ENCODE measurements at regions not wholly inside any gene's neighbourhood (a gene's known extent, or its start where the extent isn't known, plus 50 kb on each side); places are given as distances from the start of the nearest gene placed in this dataset.

DNA sequence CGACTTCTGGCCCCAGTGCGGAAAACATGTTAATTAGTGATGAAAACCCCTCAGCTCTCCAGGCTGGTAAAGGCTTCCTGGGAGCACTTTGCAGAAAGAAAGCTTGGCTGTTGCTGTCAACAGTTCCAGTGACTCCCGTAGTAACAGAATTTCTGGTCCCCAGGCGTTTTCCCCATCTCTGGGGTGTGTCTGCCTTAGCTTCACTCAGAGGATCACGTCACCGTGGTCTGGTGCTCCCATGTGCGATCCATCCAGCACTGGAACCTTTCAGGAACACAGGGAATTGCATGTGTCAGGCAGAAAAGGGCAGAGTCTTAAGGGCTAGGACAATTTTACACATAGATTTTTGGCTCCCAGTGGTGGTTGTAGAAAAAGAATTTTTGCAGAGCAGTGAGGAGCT lies 470.4 kb upstream of the USP24 start:
- Histone ChIP-seq H3K36me3 (no peaks in the 10 kb centered on the region), H3K9me3 (no peaks in the 10 kb centered on the region), H3K4me1 (no peaks in the 10 kb centered on the region), H3K4me3 (ENCODE audit: low read depth, low read length) (no peak overlapping the region), H3K27me3 (no peaks in the 10 kb centered on the region)
- DNase-seq: peak; percentile 31
- TF ChIP-seq, protein P1, sequence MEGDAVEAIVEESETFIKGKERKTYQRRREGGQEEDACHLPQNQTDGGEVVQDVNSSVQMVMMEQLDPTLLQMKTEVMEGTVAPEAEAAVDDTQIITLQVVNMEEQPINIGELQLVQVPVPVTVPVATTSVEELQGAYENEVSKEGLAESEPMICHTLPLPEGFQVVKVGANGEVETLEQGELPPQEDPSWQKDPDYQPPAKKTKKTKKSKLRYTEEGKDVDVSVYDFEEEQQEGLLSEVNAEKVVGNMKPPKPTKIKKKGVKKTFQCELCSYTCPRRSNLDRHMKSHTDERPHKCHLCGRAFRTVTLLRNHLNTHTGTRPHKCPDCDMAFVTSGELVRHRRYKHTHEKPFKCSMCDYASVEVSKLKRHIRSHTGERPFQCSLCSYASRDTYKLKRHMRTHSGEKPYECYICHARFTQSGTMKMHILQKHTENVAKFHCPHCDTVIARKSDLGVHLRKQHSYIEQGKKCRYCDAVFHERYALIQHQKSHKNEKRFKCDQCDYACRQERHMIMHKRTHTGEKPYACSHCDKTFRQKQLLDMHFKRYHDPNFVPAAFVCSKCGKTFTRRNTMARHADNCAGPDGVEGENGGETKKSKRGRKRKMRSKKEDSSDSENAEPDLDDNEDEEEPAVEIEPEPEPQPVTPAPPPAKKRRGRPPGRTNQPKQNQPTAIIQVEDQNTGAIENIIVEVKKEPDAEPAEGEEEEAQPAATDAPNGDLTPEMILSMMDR (IDR thresholded peaks at IDR 0.05; ENCODE audit: low read depth, low read length): no peak

DNA sequence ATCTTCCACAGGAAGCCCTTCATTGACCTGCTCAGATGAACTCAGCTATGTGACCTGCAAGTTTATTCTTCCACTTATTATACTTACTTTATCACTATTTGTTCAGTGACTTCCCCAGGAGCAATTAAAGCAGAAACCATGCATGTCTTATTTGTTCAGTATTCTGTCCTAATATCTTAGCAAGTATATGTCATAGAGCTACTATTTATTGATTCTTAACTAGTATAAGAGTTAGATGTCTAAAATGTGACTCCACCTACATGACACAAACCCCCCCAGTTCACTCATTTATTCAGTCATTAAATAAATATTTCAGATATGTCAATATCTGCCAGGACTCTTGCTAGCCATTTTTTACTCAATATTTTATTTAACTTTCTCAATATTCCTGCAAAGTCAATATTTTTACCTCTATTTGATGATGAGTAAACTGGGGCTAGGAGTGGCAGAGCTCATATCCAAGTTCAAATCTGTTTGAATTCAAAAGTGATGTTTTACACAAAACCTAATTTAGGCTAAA lies 469.0 kb upstream of the USP24 start:
- Histone ChIP-seq H3K4me3 (ENCODE audit: low read depth, low read length) (no peak overlapping the region), H3K9me3 (no peaks in the 10 kb centered on the region), H3K4me1 (no peaks in the 10 kb centered on the region), H3K27me3 (no peaks in the 10 kb centered on the region), H3K36me3 (no peaks in the 10 kb centered on the region)
- no peak for DNase-seq
- TF ChIP-seq, protein P1 (IDR thresholded peaks at IDR 0.05; ENCODE audit: low read depth, low read length): no peak

DNA sequence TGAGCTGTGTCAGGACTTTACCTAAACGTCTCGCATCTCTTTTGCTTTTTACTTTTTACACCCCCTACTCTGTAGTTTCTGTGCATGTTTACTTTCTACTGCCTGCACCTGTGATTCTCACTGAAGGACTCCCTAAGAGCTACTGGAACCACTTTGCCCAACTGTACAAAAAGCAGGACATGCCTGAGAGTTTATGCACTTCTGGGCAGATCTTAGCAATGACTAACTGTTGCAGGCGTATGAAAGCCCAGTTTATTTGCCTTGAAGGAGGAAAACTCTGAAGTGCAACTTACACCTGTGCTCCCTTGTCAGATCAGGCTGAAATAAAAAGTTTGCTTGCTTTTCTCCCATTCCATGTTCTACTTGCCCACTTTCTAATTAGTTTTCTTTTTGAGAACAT lies 467.0 kb upstream of the USP24 start:
- TF ChIP-seq, protein P1 (IDR thresholded peaks at IDR 0.05; ENCODE audit: low read depth, low read length): no peak
- Histone ChIP-seq H3K36me3 (no peaks in the 10 kb centered on the region), H3K27me3 (no peaks in the 10 kb centered on the region), H3K9me3 (no peaks in the 10 kb centered on the region), H3K4me3 (ENCODE audit: low read depth, low read length) (no peak overlapping the region), H3K4me1 (no peaks in the 10 kb centered on the region)
- DNase-seq: no peak

DNA sequence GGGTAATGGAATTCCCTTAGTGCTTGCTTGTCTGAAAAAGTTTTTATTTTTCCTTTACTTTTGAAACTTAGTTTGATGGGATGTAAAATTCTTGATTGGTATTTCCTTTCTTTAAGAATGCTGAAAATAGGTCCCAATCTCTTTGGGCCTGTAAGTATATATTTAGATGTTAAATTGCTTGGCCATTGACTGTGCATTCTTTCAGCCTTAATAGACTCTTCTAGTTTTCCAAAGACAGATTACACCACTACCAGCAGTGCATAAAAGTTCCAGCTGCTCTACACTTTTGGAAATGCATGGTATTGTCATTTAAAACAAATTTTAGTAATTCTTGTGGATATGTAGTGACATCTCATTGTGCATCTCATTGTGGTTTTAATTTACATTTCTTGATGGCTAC lies 464.8 kb upstream of the USP24 start:
- no peaks in the 10 kb centered on the region for H3K27me3 ChIP-seq
- no peak overlapping the region for H3K4me3 ChIP-seq (ENCODE audit: low read depth, low read length)
- TF ChIP-seq, protein P1 (IDR thresholded peaks at IDR 0.05; ENCODE audit: low read depth, low read length): no peak

DNA sequence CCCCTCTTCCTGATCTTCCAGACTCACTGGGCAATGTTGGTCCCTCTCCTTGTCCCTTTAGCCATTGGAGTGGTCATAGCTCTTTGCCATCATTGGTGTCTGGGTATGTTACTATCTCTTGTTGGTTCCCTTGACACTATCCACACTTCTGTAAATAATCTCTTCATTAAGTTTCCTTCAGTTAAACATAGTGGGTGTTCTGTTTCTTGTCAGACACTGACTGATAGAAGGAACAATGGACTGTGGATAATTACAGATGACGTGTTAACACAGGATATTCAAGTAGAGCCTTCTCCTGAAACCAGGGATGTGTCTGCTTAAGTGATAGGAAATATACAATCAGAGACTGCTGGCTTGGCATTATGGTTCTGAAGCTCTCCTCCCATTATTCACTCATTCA lies 458.3 kb upstream of the USP24 start:
- no peak for DNase-seq

More for the DNA sequence above, 464.8 kb upstream of the USP24 start:
- H3K36me3 ChIP-seq: no peaks in the 10 kb centered on the region
- DNase-seq: no peak
- no peaks in the 10 kb centered on the region for H3K9me3 ChIP-seq
- no peaks in the 10 kb centered on the region for H3K4me1 ChIP-seq

DNA sequence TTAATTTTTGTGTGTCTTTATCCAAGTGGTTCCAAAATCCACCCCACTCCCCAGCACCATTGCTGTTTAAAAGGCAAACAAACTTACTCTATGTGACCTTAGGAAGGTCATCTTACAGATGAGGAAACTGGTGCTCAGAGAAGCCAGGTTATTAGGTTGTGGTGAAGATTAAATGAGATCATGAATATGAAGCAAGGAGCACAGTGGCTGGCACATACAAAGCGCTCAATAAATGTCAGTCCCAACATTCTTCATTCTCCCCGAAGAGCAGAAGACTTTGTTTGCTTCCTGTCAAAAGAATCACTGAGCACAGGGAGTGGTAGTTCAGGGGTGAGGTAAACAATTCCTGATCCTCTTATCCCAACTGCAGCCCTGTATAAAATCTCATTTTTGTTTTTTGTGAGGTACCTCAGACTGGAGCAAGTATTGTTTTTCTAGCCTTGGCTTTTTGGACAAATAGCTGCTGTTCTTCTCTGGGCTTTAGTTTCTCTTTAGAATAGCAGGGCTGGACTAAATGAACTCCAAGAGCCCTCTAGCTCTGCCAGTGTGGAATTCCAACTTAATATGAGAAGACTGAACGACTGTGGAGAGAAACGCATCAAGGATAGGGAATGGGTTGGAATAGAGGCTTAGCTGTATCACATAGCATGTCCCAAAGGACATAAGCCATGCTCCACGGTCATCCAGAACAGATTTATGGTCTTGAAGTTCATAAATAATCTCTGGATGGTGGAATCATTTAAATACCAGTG lies 455.3 kb upstream of the USP24 start:
- no peaks in the 10 kb centered on the region for H3K27me3 ChIP-seq
- no peaks in the 10 kb centered on the region for H3K36me3 ChIP-seq
- no peaks in the 10 kb centered on the region for H3K9me3 ChIP-seq
- no peak for DNase-seq
- no peaks in the 10 kb centered on the region for H3K4me1 ChIP-seq
- no peak overlapping the region for H3K4me3 ChIP-seq (ENCODE audit: low read depth, low read length)
- TF ChIP-seq, protein P1 (IDR thresholded peaks at IDR 0.05; ENCODE audit: low read depth, low read length): no peak

More for the DNA sequence above, 458.3 kb upstream of the USP24 start:
- no peaks in the 10 kb centered on the region for H3K36me3 ChIP-seq
- no peaks in the 10 kb centered on the region for H3K27me3 ChIP-seq
- H3K4me3 ChIP-seq (ENCODE audit: low read depth, low read length): no peak overlapping the region
- no peaks in the 10 kb centered on the region for H3K9me3 ChIP-seq
- H3K4me1 ChIP-seq: no peaks in the 10 kb centered on the region
- TF ChIP-seq, protein P1 (IDR thresholded peaks at IDR 0.05; ENCODE audit: low read depth, low read length): no peak
